ENCODE measurements at regions not wholly inside any gene's neighbourhood (a gene's known extent, or its start where the extent isn't known, plus 50 kb on each side); places are given as distances from the start of the nearest gene placed in this dataset.

- no peaks in the 10 kb centered on the region for H3K9me3 Mint-ChIP-seq
- DNase-seq, result peak in 2 of 3 donors; percentile 5 to 13
- H3K4me3 Mint-ChIP-seq, result no peak overlapping the region
- H3K27me3 Mint-ChIP-seq (ENCODE audit: low read depth in 3 of 3), result peaks cover 3 to 5% (median 4%) of the 10 kb centered on the region in 3 donors
- no peaks in the 10 kb centered on the region for H3K4me1 Mint-ChIP-seq
- no peaks in the 10 kb centered on the region for H3K36me3 Mint-ChIP-seq
- no peak overlapping the region for H3K27ac Mint-ChIP-seq
Observed at GRCh38 chr19:34096020-34096915, 76.0 kb upstream of the LSM14A start.

DNA sequence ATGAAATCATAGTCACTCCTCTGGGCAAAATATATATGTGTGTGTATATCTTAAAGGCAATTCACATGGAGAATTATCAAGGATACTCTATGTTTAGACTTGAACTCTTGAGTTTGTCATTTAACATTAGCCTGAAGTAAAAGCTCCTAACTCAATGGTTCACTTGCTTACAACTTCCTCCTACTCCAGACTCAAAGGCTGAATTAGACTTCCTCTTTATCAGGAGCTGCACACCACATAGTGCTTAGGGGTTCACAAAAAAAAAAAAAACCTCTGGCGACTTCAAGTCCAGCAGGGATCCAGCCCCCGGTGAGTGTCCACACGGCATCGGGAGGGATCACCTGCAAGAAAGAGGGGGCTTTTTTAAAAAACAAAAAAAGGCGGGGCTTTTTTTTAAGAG, 68.2 kb upstream of the LSM14A start:
- no peaks in the 10 kb centered on the region for H3K36me3 Mint-ChIP-seq
- H3K27me3 Mint-ChIP-seq (ENCODE audit: low read depth in 3 of 3), result peaks cover 0 to 6% (median 4%) of the 10 kb centered on the region in 3 donors
- no peak overlapping the region for H3K4me3 Mint-ChIP-seq
- no peak overlapping the region for H3K27ac Mint-ChIP-seq
- DNase-seq, result no peak
- H3K9me3 Mint-ChIP-seq, result peaks cover 0 to 1% (median 0%) of the 10 kb centered on the region in 6 donors
- H3K4me1 Mint-ChIP-seq, result no peaks in the 10 kb centered on the region

- Mint-ChIP-seq H3K4me3 (no peak overlapping the region), H3K36me3 (no peaks in the 10 kb centered on the region), H3K4me1 (no peaks in the 10 kb centered on the region), H3K9me3 (peaks cover 0 to 1% (median 0%) of the 10 kb centered on the region in 6 donors), H3K27ac (no peak overlapping the region), H3K27me3 (ENCODE audit: low read depth in 3 of 3) (peaks cover 0 to 6% (median 5%) of the 10 kb centered on the region in 3 donors)
- DNase-seq, result no peak
Observed at GRCh38 chr19:34104557-34104956, 67.7 kb upstream of the LSM14A start.

- H3K27ac Mint-ChIP-seq, result no peak overlapping the region
- no peaks in the 10 kb centered on the region for H3K36me3 Mint-ChIP-seq
- DNase-seq, result no peak
- H3K9me3 Mint-ChIP-seq, result no peaks in the 10 kb centered on the region
- no peaks in the 10 kb centered on the region for H3K4me1 Mint-ChIP-seq
- H3K4me3 Mint-ChIP-seq, result no peak overlapping the region
- H3K27me3 Mint-ChIP-seq (ENCODE audit: low read depth in 3 of 3), result peaks cover 0 to 2% (median 2%) of the 10 kb centered on the region in 3 donors
Observed at GRCh38 chr19:34109596-34109995, 62.7 kb upstream of the LSM14A start.

DNA sequence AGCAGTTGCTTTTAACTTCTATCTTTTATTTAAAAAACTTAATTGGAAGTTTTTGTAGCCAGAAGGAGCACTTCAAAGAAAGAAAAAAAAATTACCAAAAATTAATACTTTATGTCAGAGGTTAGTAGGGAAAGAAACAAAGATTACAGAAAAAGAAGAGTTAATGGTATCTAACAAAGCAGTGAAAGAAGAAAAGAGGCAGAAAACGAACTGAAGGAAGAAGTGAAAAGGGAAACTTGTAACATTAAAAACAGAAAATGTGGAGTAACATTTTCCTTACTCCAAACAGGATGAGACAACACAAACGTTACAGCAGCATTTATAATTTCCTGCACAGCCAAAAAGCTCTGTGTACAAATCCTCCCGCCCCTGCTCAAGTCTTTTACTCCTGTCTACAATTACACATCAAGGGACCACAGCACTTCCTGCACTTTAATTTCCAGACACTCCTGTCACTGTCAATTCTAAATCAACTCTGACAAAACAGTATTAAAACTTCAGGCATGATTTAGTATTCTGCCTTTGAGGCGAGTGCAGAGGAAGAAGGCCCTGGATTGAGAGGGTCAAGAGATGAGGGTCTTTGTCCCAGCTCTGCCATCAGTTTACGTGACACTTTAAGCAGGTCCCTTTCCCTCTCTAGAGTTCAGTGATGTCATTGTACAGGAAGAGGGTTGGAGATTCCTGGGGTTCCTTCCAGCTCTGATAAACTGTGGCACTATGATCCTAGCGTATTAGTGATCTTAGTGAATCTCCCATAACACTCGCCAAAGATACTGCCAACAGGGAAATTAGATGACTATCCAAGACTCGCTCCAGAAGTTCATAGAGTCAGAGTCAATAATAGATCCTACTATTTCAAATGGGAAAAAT, 53.2 kb upstream of the LSM14A start:
- Mint-ChIP-seq H3K4me1 (no peaks in the 10 kb centered on the region), H3K36me3 (no peaks in the 10 kb centered on the region), H3K9me3 (no peaks in the 10 kb centered on the region), H3K27me3 (ENCODE audit: low read depth in 3 of 3) (peaks cover 5 to 18% (median 6%) of the 10 kb centered on the region in 3 donors), H3K27ac (no peak overlapping the region), H3K4me3 (no peak overlapping the region)
- no peak for DNase-seq

GRCh38 chr19:34120141-34120540, 52.2 kb upstream of the LSM14A start:
- DNase-seq, result no peak
- no peaks in the 10 kb centered on the region for H3K4me1 Mint-ChIP-seq
- H3K27ac Mint-ChIP-seq, result no peak overlapping the region
- no peaks in the 10 kb centered on the region for H3K9me3 Mint-ChIP-seq
- H3K36me3 Mint-ChIP-seq, result no peaks in the 10 kb centered on the region
- no peak overlapping the region for H3K4me3 Mint-ChIP-seq
- H3K27me3 Mint-ChIP-seq (ENCODE audit: low read depth in 3 of 3), result peaks cover 5 to 18% (median 6%) of the 10 kb centered on the region in 3 donors

- Mint-ChIP-seq H3K27me3 (ENCODE audit: low read depth in 3 of 3) (peaks cover 3 to 14% (median 6%) of the 10 kb centered on the region in 3 donors), H3K9me3 (no peaks in the 10 kb centered on the region), H3K36me3 (no peaks in the 10 kb centered on the region), H3K27ac (no peak overlapping the region), H3K4me3 (no peak overlapping the region), H3K4me1 (no peaks in the 10 kb centered on the region)
- DNase-seq, result peak; percentile 21 to 37 (median 23)
Observed at GRCh38 chr19:34120846-34121639, 51.3 kb upstream of the LSM14A start.

Measured in immature natural killer cell (primary cell).